GM12878 (cell line): ENCODE measurements at regions not wholly inside any gene's neighbourhood (a gene's known extent, or its start where the extent isn't known, plus 50 kb on each side); places are given as distances from the start of the nearest gene placed in this dataset.

ENCODE experiments used
- ATAC-seq: fragments of 200-7000 bp; cut with Tn5 transposase; 3 replicates; pipeline ENCODE4 v1.9.1; 2020; ENCODE audit warnings: mild to moderate bottlenecking, moderate library complexity
- BruUV-seq: library from RNA; stranded (reverse); fragments of 400-500 nt; replicated peaks from 2 replicates; lab custom pipeline; 2021; lab: Mats Ljungman, UMichigan
- CTCF ChIA-PET: fragments of 300-600 bp; sonication (Branson Sonifier 250); formaldehyde crosslinking; extraction: SDS; loops from one replicate; lab custom pipeline; 2021; ENCODE audit warnings: inconsistent platforms; lab: Yijun Ruan, JAX
- POLR2A ChIA-PET: fragments of 350-600 bp; formaldehyde crosslinking; extraction: SDS; loops from one replicate; lab custom pipeline; 2021; ENCODE audit warnings: inconsistent platforms; lab: Charles Lee
- RAD21 ChIA-PET: fragments of 300-600 bp; sonication (Branson Sonifier 250); formaldehyde crosslinking; loops from one replicate; lab custom pipeline; 2023; ENCODE audit warnings: antibody characterized with exemption; ENCODE audit not compliant: unreplicated experiment; lab: Charles Lee
- SMC1A ChIA-PET: fragments of 300-600 bp; sonication (Branson Sonifier 250); formaldehyde crosslinking; loops from one replicate; lab custom pipeline; 2023; ENCODE audit not compliant: unreplicated experiment, uncharacterized antibody; lab: Charles Lee
- DNase-seq: peaks from one replicate; pipeline ENCODE4 v3.0.0-alpha.2; 2011; ENCODE audit warnings: low read depth, low spot score
- FAIRE-seq: peaks from 3 replicates; lab custom pipeline; 2011; peaks lifted over from hg19 to GRCh38; lab: Jason Lieb, UNC
- H2AFZ ChIP-seq: 2 replicates; pipeline ENCODE4 v1.6.0; 2011; ENCODE audit warnings: low read depth, low read length, control low read depth; ENCODE audit not compliant: control insufficient read depth
- H3K27ac ChIP-seq: 2 replicates; pipeline ENCODE4 v1.5.1; 2011; ENCODE audit warnings: control low read depth; ENCODE audit not compliant: control insufficient read depth, insufficient read depth
- H3K27me3 ChIP-seq, 2 experiments: replicated peaks in 1 of 2; 2 replicates each; pipeline versions ENCODE4 v1.6.0 to v1.6.1; 2011; ENCODE audit warnings: low read length in 1 of 2; ENCODE audit not compliant: control insufficient read depth in 2 of 2, insufficient read depth in 2 of 2
- H3K36me3 ChIP-seq, 2 experiments: 2 replicates each; pipeline ENCODE4 v1.5.1; 2011; ENCODE audit warnings: low read length in 1 of 2; ENCODE audit not compliant: control insufficient read depth in 2 of 2, insufficient read depth in 2 of 2
- H3K4me1 ChIP-seq: 2 replicates; pipeline ENCODE4 v1.6.1; 2011; ENCODE audit warnings: mild to moderate bottlenecking, low read length, moderate library complexity, mixed read lengths; ENCODE audit not compliant: control insufficient read depth, insufficient read depth
- H3K4me2 ChIP-seq: 2 replicates; pipeline ENCODE4 v1.6.0; 2011; ENCODE audit warnings: control low read depth; ENCODE audit not compliant: control insufficient read depth, insufficient read depth
- H3K4me3 ChIP-seq: fragments of 200-600 bp; sonication (generic); 2 replicates; pipeline ENCODE4 v1.5.1; 2016
- H3K79me2 ChIP-seq: 2 replicates; pipeline ENCODE4 v1.6.0; 2011; ENCODE audit warnings: low read length; ENCODE audit not compliant: control insufficient read depth, insufficient read depth
- H3K9ac ChIP-seq: 2 replicates; pipeline ENCODE4 v1.8.0; 2011; ENCODE audit warnings: low read length, control low read depth, mixed read lengths; ENCODE audit not compliant: control insufficient read depth, insufficient read depth
- H3K9me3 ChIP-seq: replicated peaks from 3 replicates; pipeline ENCODE4 v1.5.1; 2011; ENCODE audit warnings: mild to moderate bottlenecking, low read length; ENCODE audit not compliant: control insufficient read depth, insufficient read depth
- H4K20me1 ChIP-seq: 2 replicates; pipeline ENCODE4 v1.6.0; 2011; ENCODE audit not compliant: control insufficient read depth, insufficient read depth
- E2F8 ChIP-seq: fragments of 450-650 bp; IDR thresholded peaks from 2 replicates; pipeline ENCODE4 v1.6.1; 2018; ENCODE audit warnings: mild to moderate bottlenecking, low read depth, moderate library complexity; ENCODE audit not compliant: partially characterized antibody
- HDAC6 ChIP-seq: fragments of 200-600 bp; sonication (generic); IDR thresholded peaks from one replicate; pipeline ENCODE4 v1.8.0; 2017; ENCODE audit warnings: antibody characterized with exemption; ENCODE audit not compliant: unreplicated experiment
- IRF3 ChIP-seq: fragments of 450-650 bp; IDR thresholded peaks from 2 replicates; pipeline ENCODE4 v1.6.1; 2014; ENCODE audit warnings: mild to moderate bottlenecking
- LARP7 ChIP-seq: fragments of 450-650 bp; IDR thresholded peaks from 2 replicates; pipeline ENCODE4 v1.6.1; 2017; ENCODE audit warnings: mild to moderate bottlenecking
- NRF1 ChIP-seq: conservative IDR thresholded peaks from 2 replicates; pipeline ENCODE4 v1.6.1; 2011; ENCODE audit warnings: mild to moderate bottlenecking, low read depth, low read length, improper control_type of control experiment
- PAX5 ChIP-seq: IDR thresholded peaks from 2 replicates; pipeline ENCODE4 v1.6.1; 2011; ENCODE audit warnings: low read depth, low read length, borderline replicate concordance
- RBBP5 ChIP-seq: fragments of 200-600 bp; sonication (generic); conservative IDR thresholded peaks from 2 replicates; pipeline ENCODE4 v1.6.1; 2016
- RFX5 ChIP-seq: IDR thresholded peaks from 2 replicates; pipeline ENCODE4 v1.6.1; 2011; ENCODE audit warnings: low read depth, low read length, improper control_type of control experiment
- SP1 ChIP-seq: IDR thresholded peaks from one replicate; pipeline ENCODE4 v1.6.1; 2011; ENCODE audit warnings: low read depth, low read length
- TCF3 ChIP-seq: IDR thresholded peaks from 2 replicates; pipeline ENCODE4 v1.6.1; 2012; ENCODE audit warnings: low read depth, mild to moderate bottlenecking, low read length, borderline replicate concordance; ENCODE audit not compliant: insufficient read depth
- WGBS: methylation state at CpG from one replicate; pipeline ENCODE4 v1.1.6; 2016; ENCODE audit warnings: low lambda C conversion rate; ENCODE audit not compliant: insufficient replicate concordance, insufficient coverage; ENCODE audit errors: missing lambda C conversion rate; 5-methylcytosine and 5-hydroxymethylcytosine counted together
- in situ Hi-C: fragments of 300-500 bp; cut with MboI; formaldehyde crosslinking; loops from 9 replicates; pipeline ENCODE4 v1.14.3; 2018; ENCODE audit warnings: mixed read lengths
- intact Hi-C: fragments of 100-400 bp; cut with micrococcal nuclease; formaldehyde crosslinking; loops from one replicate; pipeline ENCODE4 v1.14.2; 2022; ENCODE audit not compliant: unreplicated experiment
- TF ChIP-seq, protein P1 (sequence below): fragments of 450-650 bp; formaldehyde crosslinking; IDR thresholded peaks from 2 replicates; pipeline ENCODE4 v1.5.0; 2022; ENCODE audit warnings: mild to moderate bottlenecking, missing genetic modification characterization

GRCh38 chr6:6845603-6846002 lies 257.1 kb downstream of the LY86 start:
- POLR2A ChIA-PET, result no interaction called here

More at GRCh38 chr6:6845603-6846002, 257.1 kb downstream of the LY86 start:
- in situ Hi-C loops, result no loop called here
- no peak overlapping the region for H3K4me3 ChIP-seq
- CTCF ChIA-PET, result interaction anchor here (0.6 to 0.9 kb wide), 2 partner anchors 28 to 574 kb away, joined by 3 read pairs; no protein-coding TSS in a partner anchor
- no peak overlapping the region for H3K27ac ChIP-seq
- no peaks in the 10 kb centered on the region for H3K79me2 ChIP-seq
- H3K9me3 ChIP-seq, result no peaks in the 10 kb centered on the region; the same call in 1 of the 3 replicates
- no peak for ATAC-seq
- RAD21 ChIA-PET, result no interaction called here
- SMC1A ChIA-PET, result interaction anchor here (0.9 to 2.3 kb wide), 2 partner anchors 11 to 22 kb away, joined by 3 to 10 read pairs; no protein-coding TSS in a partner anchor
- 50% methylated on average over 3 of the region's 3 CpGs for WGBS
- intact Hi-C loops, result no loop called here
- no peak for TF ChIP-seq SP1
- no peak for TF ChIP-seq E2F8
- no peak for TF ChIP-seq PAX5
- TF ChIP-seq RFX5, result no peak
- no peak for TF ChIP-seq IRF3
- TF ChIP-seq RBBP5, result no peak
- no peak for TF ChIP-seq NRF1
- TF ChIP-seq HDAC6, result no peak
- no peak for TF ChIP-seq LARP7
- TF ChIP-seq TCF3, result no peak
- TF ChIP-seq, protein P1, sequence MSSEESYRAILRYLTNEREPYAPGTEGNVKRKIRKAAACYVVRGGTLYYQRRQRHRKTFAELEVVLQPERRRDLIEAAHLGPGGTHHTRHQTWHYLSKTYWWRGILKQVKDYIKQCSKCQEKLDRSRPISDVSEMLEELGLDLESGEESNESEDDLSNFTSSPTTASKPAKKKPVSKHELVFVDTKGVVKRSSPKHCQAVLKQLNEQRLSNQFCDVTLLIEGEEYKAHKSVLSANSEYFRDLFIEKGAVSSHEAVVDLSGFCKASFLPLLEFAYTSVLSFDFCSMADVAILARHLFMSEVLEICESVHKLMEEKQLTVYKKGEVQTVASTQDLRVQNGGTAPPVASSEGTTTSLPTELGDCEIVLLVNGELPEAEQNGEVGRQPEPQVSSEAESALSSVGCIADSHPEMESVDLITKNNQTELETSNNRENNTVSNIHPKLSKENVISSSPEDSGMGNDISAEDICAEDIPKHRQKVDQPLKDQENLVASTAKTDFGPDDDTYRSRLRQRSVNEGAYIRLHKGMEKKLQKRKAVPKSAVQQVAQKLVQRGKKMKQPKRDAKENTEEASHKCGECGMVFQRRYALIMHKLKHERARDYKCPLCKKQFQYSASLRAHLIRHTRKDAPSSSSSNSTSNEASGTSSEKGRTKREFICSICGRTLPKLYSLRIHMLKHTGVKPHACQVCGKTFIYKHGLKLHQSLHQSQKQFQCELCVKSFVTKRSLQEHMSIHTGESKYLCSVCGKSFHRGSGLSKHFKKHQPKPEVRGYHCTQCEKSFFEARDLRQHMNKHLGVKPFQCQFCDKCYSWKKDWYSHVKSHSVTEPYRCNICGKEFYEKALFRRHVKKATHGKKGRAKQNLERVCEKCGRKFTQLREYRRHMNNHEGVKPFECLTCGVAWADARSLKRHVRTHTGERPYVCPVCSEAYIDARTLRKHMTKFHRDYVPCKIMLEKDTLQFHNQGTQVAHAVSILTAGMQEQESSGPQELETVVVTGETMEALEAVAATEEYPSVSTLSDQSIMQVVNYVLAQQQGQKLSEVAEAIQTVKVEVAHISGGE (CRISPR knock-in tag), result no peak
- no peak overlapping the region for H3K4me2 ChIP-seq
- H4K20me1 ChIP-seq, result no peaks in the 10 kb centered on the region
- H2AFZ ChIP-seq, result no peak overlapping the region
- H3K36me3 ChIP-seq, result no peaks in the 10 kb centered on the region
- no peak for DNase-seq
- peaks cover 6% of the 10 kb centered on the region for H3K4me1 ChIP-seq
- no peaks in the 10 kb centered on the region for H3K27me3 ChIP-seq
- FAIRE-seq, result no peak
- H3K9ac ChIP-seq, result no peak overlapping the region
- BruUV-seq, result no TSS peak
